ENCODE measurements at regions not wholly inside any gene's neighbourhood (a gene's known extent, or its start where the extent isn't known, plus 50 kb on each side); places are given as distances from the start of the nearest gene placed in this dataset.

DNA sequence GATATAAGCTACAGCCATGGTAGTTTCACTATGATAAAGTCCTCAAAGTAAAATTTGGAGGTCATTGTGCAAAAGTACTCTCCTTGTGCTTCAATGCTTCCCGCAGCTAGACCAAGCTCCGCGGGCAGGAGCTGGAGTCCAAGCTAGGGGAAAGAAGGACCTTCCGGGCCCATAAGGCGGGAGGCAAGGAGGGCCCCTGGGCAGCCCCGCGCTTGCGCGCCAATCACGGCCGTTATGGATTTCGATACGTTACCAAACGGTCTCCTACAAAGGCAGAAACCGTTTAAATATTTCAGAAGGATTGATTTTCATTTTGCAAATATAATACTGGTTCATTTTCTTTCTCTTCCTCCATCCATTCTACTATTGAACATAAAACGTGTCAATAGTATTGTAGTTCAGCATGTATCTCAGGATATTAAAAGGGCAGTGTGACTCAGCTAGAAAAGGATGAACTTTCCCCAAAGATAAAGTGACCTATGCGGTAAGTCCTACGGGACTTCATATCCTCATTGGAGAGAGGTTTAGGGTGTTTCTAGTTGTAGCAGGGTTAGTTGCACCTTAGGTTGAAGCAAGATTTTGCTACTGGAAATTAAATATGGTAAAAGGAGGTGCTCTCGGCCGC lies 128.0 kb downstream of the KIF20B start:
- DNase-seq (ENCODE audit: low spot score in 2 of 2): no peak
- FAIRE-seq: no peak

DNA sequence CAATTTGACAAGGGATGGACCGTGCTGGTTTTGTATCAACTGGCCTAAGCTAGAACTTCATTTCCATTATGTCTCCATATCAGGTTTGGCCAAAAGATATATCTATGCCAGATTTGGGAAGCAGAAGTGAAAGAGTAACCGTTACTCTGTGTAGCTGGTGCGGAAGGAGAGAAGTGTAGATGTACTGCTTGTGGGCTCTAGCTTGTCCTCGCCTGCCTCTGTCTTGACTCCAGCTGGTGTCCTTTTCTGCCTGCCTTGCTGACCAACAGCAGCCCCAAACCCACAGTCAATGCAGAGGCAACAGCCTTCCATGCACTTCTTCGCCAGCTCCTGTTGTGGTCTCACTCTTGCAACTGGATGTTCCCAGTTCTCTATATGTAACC lies 128.5 kb downstream of the KIF20B start:
- DNase-seq (ENCODE audit: low spot score in 2 of 2) (no peak), FAIRE-seq (no peak)

DNA sequence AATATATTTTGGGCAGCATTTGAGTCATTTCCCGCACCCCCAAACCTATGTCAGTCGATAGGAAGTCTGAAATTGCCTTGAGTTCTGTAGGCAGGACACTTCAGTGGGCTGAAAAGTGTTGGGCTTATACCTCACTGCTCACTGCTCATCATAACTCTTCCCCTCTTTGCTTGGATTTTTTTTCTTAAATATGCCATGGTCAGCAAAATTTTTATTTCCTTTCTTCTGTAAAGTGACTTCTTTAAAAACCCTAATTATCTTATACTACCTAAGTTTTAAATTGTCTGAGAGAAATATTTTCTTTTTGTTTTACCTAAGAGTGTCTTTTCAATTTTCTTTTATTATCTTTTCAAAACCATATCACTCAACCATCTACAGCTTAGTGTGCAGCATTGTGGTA lies 129.2 kb downstream of the KIF20B start:
- DNase-seq (ENCODE audit: low spot score in 2 of 2): no peak
- FAIRE-seq: no peak

DNA sequence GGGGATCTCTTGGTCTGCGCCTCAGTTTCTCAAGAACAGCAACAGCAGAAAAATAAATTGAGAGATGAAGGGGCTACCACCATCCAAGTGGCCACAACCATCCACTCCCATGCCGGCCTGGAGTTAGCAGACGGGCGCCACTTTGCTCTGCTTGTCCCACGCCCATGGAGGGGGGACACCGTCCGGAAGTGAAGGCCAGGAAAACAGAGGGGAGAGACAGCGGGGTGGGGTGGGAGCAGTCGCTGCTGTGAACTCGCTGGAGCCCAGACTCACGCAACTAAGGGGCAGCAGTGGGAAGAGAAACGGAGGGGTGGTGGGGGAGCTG lies 135.4 kb downstream of the KIF20B start:
- no peak for DNase-seq (ENCODE audit: low spot score in 2 of 2)
- no peak for FAIRE-seq

DNA sequence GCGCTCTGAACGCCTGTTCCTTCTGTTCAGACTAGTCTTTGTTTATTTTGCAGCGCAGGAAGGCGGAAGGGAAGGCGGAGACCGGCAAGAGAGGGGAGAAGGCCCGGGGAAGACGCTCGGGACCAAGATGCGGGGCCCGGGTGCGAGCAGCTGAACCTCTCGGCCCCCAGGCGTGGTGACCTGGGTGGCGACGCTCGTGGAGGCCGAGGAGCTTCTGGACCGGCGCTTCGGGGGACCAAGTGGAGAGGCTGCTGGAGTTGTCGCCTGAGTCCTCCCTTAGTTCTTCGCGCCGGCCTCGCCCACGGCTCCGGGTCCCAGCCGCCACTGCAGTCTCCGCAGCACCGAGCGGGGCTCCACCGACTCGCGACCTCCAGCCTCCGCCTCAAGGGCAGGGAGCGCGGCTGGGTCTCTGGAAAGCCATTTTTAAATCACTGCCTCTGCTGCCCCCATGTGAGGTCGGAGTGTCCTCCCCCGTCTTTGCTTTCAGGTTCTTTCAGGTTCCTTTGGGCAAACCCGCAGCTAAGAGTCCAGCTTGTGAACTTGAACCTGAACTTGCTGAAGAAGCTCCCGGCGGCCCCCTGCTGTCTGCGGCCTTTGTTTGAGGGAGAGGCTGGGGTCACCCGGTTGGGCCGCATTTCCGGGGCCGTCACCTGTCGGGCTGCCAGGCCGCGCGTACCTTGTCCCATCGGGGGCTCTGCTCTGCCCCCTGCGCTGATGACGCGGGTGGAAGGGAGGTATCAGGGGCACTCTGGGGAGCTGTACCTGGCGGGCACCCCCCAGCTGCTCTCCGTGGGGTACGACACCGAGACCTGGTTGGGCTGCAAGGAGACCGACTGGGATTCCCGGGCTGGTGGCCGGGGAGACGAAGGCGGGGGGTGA lies 136.0 kb downstream of the KIF20B start:
- FAIRE-seq (no peak), DNase-seq (ENCODE audit: low spot score in 2 of 2) (peak in 1 of 2 donors; percentile 19)

DNA sequence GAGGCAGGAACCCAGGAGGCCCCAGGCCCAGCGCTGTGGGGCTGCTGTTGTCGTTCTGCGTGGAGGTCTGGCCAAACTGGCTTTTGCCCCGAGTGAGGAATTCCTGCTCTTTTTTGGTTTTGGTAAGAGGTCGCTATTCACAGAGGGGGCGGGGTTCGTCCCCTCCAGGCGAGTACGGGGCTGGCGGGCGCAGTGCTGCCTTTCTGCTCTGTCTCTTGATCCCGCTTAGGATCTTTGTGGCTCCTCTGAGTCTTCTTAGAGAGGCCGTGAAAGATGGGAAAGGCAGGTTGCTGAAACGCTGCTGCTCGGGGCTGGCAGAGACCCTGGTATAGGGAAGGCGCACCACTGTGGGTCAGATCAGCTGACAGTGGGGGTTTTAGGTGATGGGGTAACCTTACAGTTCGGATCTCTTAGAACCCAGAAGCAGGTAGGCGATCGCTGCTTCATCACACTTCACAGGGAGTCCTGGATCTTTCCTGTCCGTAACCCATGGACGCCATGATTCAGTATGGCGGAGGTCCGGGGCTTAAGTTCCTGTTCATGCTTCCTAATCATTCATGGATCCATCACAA lies 136.7 kb downstream of the KIF20B start:
- FAIRE-seq (no peak), DNase-seq (ENCODE audit: low spot score in 2 of 2) (peak in 1 of 2 donors; percentile 18)

DNA sequence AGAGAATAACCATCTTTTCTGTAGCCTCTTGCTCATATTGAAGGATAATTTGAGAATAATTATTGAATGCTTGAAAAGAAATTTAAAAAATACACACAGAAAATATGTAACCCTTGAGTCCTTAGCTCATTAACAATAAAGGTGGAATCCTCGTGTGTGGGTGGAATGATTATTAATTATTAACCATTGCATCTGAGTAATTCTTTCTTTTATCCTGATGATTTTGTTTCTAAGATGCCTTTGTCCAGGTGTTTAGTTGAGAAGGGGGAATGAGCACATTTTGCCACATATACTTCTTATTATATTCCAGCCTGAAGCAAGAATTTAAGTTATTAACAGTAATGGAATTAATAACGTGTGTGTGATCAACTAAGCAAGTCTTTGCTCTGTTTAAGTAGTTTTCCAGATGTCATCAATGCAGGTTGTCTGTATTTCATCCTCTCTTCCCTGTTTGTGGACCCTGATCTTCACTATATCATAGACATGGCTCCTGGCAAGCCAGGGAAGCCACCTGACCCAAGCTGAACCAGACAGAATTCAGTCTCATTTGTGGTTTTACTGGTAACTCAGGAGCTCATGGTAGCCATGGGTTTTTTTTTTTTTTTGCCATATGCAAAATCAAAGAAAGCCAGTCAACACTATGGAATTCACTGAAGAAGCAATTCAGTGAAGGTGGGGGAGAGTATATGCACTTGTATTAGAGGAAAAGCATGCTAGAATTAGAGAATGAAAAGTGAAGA lies 144.3 kb downstream of the KIF20B start:
- no peak for DNase-seq (ENCODE audit: low spot score in 2 of 2)
- FAIRE-seq: no peak

DNA sequence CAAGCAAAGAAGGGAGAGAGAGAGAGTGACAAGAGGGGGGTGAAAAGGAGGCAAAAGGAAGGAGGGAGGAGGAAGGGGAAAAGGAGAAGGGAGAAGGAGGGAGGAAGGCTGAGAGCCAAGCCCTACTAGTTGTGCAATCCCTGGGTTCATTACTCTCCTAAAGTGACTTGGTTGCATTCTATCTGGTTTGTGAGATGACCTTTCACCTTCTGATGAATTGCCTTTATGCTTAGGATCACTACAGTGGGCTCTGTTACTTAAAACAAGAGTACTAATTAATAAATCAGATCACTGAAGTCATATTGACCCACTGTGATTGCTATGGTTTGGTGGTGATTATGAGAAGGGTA lies 144.9 kb downstream of the KIF20B start:
- no peak for DNase-seq (ENCODE audit: low spot score in 2 of 2)
- no peak for FAIRE-seq

DNA sequence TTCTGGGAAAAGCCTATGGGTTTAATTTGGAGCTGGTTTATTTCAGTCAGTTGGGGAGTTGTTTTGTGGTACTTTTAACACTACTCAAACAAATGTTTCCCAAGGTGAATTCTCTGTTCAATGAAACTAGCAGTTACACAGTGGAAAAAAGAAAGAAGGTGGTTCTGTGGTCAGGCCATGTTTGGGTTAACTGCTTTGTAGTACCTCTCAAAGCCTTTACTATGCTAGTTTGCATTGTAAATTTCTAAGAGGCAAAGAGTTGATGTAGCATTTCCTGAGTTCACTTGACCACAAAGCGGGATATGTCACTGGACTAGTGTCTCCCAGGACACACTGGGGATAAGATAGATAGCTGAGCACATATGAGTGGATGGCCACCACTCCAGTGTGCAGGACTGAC lies 145.4 kb downstream of the KIF20B start:
- no peak for DNase-seq (ENCODE audit: low spot score in 2 of 2)

DNA sequence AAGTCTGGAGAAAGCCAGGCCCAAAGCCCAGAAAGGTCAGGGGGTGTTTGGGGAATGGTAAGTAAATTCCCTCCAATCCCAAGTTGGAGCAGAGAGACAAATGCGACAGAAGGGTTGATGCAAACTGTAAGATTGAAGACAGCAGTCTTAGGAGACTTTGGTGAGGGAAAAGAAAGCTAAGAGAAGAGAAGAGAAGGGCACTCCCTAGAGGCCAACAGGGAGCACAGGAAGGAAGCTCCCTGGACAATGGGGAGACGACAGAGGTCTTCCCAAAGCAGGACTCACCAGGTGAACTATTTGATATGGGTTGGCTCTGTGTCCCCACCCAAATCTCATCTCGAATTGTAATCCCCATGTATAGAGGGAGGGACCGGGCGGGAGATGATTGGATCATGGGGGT lies 151.5 kb downstream of the KIF20B start:
- DNase-seq (ENCODE audit: low spot score in 2 of 2) (no peak), FAIRE-seq (no peak)

More for the DNA sequence above, 145.4 kb downstream of the KIF20B start:
- no peak for FAIRE-seq

DNA sequence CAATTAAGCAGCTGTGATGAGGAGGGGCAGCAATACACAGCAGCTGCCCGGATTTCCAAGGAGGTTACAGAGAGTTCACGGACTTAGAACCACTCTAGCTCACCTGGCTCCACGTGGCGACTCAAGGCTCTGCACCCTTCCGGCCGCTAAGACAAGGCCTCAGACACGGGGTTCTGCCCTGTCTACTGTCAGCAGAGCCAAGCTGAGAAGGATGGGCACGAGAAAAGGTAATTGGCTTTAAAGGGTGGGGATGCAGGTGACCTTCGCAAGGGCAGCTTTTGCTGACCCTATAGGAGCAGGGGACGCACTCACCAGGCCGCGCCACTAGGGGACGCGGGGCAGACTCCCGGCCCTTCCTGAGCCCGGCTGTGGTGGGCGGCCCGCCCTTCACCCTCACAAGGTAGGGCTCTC lies 152.4 kb downstream of the KIF20B start:
- DNase-seq (ENCODE audit: low spot score in 2 of 2) (no peak), FAIRE-seq (no peak)

DNA sequence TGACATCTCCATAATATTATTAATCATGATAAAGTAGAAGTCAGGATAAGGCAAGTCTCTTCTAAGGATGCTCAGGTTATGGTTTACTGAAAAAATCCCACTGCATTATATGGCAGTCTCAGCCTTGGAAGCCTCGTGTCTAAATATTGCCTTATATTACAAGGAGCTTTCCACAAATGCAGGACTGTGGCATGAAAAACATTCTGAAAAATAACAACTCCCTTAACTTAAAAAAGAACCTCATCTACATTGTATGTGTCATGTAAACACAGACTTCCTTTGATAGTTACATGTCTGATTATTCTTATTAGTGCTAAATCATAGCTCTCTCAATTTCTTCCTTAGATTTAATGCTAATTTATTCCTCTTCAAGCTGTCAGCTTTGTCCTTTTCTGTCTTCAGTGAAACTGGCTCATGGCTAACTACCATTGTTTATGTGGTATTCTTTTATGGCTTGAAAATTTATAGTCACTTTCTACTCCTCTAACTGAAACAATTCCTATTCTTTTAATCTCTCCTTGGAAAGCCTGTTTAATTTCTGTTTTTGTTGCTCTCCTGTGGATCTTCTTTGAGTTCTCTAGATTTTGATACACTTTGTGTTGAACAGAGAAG lies 156.1 kb downstream of the KIF20B start:
- FAIRE-seq (no peak), DNase-seq (ENCODE audit: low spot score in 2 of 2) (no peak)

DNA sequence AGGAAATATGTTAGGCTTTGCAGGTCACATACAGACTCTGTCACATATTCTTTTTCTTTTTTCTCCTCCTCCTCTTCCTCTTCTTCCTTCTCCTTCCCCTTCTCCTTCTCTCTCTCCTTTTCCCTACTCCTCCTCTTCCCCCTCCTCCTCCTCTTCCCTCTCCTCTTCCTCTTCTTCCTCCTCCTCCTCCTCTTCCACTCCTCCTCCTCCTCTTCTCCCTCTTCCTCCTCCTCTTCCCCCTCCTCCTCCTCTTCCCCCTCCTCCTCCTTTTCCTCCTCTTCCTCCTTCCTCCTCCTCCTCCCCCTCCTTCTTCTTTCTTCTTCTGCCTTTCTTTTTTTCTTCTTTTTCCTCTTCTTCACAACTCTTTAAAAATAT lies 159.8 kb downstream of the KIF20B start:
- FAIRE-seq (no peak), DNase-seq (ENCODE audit: low spot score in 2 of 2) (no peak)

DNA sequence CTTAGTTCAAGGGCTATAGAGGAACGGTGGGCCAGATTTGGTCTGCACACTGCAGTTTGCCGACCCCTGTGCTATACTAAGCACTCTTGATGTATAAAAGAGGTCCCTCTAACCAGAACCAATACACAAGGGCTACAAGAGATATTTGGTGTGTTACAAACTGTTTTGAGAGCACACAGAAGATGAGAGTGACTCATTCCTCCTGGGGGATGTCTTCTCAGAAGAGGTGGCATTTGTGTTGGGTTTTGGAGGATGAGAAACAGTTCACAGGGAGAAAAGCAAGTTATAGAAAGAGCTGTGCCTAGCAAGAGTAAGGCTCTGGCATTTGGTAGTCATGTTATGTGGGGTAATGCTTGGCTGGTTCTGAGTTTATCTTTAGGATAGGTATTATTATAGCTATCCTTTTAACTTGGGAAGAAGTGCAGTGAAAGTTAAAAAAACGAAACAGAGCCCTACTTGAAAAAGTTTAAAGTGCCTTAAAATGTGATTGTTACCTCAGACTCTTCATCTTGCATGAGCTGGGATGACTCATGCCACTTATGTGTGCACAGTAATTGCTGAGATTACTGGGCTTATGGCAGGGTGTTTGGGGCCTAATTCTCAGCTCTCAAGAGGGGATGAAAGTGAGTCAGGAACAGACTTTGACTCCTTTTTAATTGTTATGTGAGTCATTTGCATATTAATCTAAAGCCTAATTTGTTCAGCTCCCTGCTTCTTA lies 160.4 kb downstream of the KIF20B start:
- no peak for FAIRE-seq
- no peak for DNase-seq (ENCODE audit: low spot score in 2 of 2)

DNA sequence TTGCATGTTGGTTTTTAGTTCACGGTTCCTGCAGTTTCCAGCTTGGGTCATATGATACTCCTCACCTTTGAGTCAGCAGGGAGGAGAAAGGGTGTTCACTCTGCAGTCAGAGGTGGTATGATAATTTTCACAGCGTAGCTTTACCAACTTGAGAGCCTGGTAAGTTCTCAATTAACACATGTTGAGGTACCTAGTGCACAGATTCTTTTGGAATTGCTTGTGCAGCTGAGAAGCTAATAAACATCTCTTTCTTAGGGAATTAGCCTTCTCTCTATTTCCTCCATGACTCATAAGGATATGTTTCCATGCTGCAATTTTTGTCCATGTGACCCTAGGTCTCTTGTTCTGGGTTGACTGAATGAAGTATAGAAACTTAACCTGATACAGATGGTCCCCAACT lies 166.6 kb downstream of the KIF20B start:
- DNase-seq (ENCODE audit: low spot score in 2 of 2) (no peak), FAIRE-seq (no peak)

DNA sequence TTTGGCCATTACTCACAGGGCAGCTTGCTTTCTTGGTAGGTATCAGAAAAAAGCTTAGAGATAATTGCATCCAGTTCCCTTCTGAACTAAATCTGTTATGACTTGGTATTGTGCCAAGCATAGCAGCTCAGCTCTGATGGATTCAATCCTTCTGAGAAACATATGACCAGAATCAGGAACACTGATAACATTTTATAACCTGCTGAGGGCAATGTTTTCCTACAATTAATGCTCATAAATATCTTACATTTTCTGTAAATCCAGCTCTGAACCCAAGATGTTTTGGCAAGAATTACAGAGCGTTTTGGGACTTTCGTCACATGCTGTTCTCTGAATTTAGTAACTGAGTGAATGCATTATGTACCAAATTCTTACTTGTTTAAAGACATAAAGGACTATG lies 167.8 kb downstream of the KIF20B start:
- no peak for DNase-seq (ENCODE audit: low spot score in 2 of 2)
- FAIRE-seq: no peak

DNA sequence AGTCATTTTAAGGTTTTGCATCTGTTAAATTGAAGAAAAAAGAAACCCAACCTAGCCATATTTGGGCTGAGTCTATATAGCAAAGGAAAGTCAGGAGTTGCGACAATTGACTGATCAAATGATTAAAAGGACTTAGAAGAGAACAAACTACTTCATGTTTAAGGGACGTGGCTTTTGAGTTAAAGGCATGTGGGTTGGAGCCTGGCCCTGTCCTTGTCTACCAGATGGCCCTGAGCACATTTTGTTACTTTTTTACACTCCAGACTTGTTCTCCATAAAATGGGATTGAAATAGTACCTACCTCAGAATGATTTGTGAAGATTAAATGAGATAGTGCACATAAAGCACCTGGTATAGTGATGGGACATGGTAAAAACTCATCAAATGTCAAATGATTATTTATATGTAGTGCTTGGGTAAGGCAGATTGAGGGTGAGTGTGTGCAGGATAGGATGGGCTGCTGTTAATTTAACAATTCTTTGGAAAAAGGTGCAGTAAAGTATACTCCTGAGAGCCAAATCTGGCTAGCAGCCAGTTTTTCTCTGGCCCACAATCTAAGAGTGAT lies 168.3 kb downstream of the KIF20B start:
- no peak for FAIRE-seq
- no peak for DNase-seq (ENCODE audit: low spot score in 2 of 2)

DNA sequence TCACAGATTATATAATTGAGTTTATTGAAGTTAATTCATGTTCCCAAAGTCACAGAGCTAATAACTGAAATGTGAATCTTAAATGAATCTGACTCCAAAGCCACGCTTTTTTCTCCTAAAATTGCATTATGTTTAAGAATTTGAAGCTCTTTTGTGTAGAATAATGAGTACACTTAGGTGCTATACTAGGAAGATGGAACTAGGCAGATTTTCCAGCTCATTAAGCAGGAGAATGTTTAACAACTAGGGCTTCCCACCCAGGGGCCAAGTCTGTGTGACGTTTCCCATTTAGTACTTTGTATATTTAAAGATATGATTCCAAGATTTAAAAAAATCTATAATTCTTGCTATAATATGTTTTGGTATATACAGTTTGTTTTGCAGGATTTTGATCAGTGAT lies 169.5 kb downstream of the KIF20B start:
- FAIRE-seq: no peak

DNA sequence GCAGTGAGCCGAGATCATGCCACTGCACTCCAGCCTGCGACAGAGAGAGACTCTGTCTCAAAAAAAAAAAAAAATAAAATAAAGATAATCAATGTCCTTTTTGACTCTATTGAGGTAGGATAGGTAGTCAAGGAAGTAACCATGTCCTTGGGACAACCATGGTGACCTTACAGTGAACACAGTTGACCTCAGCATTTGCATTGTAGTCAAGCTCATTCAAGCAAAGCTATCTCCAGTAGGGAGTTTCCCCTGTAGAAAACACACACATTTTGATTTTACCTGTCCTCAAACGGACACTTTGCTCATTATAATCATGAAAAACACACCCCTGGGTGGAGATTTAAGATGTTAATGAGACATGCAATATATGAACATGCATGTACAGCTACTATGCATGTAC lies 171.7 kb downstream of the KIF20B start:
- FAIRE-seq: no peak

More for the DNA sequence above, 169.5 kb downstream of the KIF20B start:
- no peak for DNase-seq (ENCODE audit: low spot score in 2 of 2)

DNA sequence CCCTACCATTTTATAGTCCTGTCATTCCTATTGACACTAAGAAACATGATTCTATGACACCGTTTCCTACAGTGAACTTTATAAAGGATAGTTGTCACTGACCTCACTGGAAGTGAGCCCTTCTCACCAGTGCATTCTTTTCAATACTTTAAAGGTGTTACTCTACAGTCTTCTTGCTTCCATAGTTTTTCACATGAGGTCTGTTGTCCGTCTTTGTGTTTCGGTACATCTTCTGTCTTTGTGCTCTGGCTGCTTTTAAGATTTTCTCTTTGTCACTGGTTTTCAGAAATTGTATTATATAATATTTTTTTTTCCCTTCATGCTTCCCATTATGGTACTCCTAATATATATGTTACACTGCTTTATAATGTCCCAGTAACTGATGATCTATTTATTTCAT lies 174.2 kb downstream of the KIF20B start:
- DNase-seq (ENCODE audit: low spot score in 2 of 2) (no peak), FAIRE-seq (no peak)

More for the DNA sequence above, 171.7 kb downstream of the KIF20B start:
- no peak for DNase-seq (ENCODE audit: low spot score in 2 of 2)

Measured in frontal cortex (tissue), 3 donors.